ACC112 (cell line): ENCODE measurements at regions not wholly inside any gene's neighbourhood (a gene's known extent, or its start where the extent isn't known, plus 50 kb on each side); places are given as distances from the start of the nearest gene placed in this dataset.
"Not testable (repeated sequence)": the region's sequence is repeated elsewhere in the genome, so short reads cannot be mapped to it uniquely, and the experiment has no call there.

Source experiments
- H2AFZ ChIP-seq: fragments of 200-600 bp; sonication (generic); one replicate; pipeline ENCODE4 v1.6.0; 2017; ENCODE audit warnings: antibody characterized with exemption, low read length; ENCODE audit not compliant: unreplicated experiment
- H3K27ac ChIP-seq: fragments of 200-600 bp; sonication (generic); 2 replicates; pipeline ENCODE4 v1.5.1; 2014; ENCODE audit warnings: low read depth, mild to moderate bottlenecking, antibody characterized with exemption, low read length, moderate library complexity
- H3K27me3 ChIP-seq: fragments of 200-600 bp; sonication (generic); 2 replicates; pipeline ENCODE4 v1.6.1; 2014; ENCODE audit warnings: mild to moderate bottlenecking, antibody characterized with exemption, low read length, moderate library complexity, mixed read lengths; ENCODE audit not compliant: insufficient read depth
- H3K36me3 ChIP-seq: fragments of 200-600 bp; sonication (generic); 2 replicates; pipeline ENCODE4 v1.6.1; 2016; ENCODE audit warnings: mild to moderate bottlenecking, antibody characterized with exemption, low read length, moderate library complexity, mixed read lengths; ENCODE audit not compliant: insufficient read depth
- H3K4me1 ChIP-seq: fragments of 200-600 bp; sonication (generic); one replicate; pipeline ENCODE4 v1.6.1; 2016; ENCODE audit warnings: low read length, mixed read lengths; ENCODE audit not compliant: insufficient read depth, unreplicated experiment, control insufficient read depth
- H3K4me3 ChIP-seq: fragments of 200-600 bp; sonication (generic); 2 replicates; pipeline ENCODE4 v1.5.1; 2014; ENCODE audit warnings: mild to moderate bottlenecking, low read depth, low read length
- H3K79me2 ChIP-seq: fragments of 200-600 bp; sonication (generic); one replicate; pipeline ENCODE4 v1.6.0; 2016; ENCODE audit warnings: low read length; ENCODE audit not compliant: control insufficient read depth, unreplicated experiment, insufficient read depth

- H2AFZ ChIP-seq = no peak overlapping the region
- no peaks in the 10 kb centered on the region for H3K79me2 ChIP-seq
- H3K36me3 ChIP-seq = no peaks in the 10 kb centered on the region
- no peaks in the 10 kb centered on the region for H3K4me1 ChIP-seq
- H3K4me3 ChIP-seq = no peak overlapping the region
- H3K27me3 ChIP-seq = peaks cover 15% of the 10 kb centered on the region
- H3K27ac ChIP-seq = no peak overlapping the region
Observed at GRCh38 chr1:213415691-213416380, 364.8 kb downstream of the RPS6KC1 start.

- peaks cover 15% of the 10 kb centered on the region for H3K27me3 ChIP-seq
- no peaks in the 10 kb centered on the region for H3K79me2 ChIP-seq
- no peaks in the 10 kb centered on the region for H3K4me1 ChIP-seq
- no peak overlapping the region for H2AFZ ChIP-seq
- H3K4me3 ChIP-seq = no peak overlapping the region
- H3K27ac ChIP-seq = no peak overlapping the region
- no peaks in the 10 kb centered on the region for H3K36me3 ChIP-seq
Observed at GRCh38 chr1:213416461-213417224, 365.6 kb downstream of the RPS6KC1 start.

- Histone ChIP-seq H3K79me2 (no peaks in the 10 kb centered on the region), H3K4me1 (no peaks in the 10 kb centered on the region), H2AFZ (no peak overlapping the region), H3K36me3 (no peaks in the 10 kb centered on the region), H3K27ac (no peak overlapping the region), H3K4me3 (no peak overlapping the region), H3K27me3 (peaks cover 21% of the 10 kb centered on the region)
Observed at GRCh38 chr1:213417225-213417820, 366.3 kb downstream of the RPS6KC1 start.

- no peak overlapping the region for H3K4me3 ChIP-seq
- no peaks in the 10 kb centered on the region for H3K36me3 ChIP-seq
- peaks cover 22% of the 10 kb centered on the region for H3K27me3 ChIP-seq
- no peak overlapping the region for H3K27ac ChIP-seq
- H3K79me2 ChIP-seq = no peaks in the 10 kb centered on the region
- H3K4me1 ChIP-seq = no peaks in the 10 kb centered on the region
- no peak overlapping the region for H2AFZ ChIP-seq
Observed at GRCh38 chr1:213417846-213418245, 366.8 kb downstream of the RPS6KC1 start.

GRCh38 chr1:213418268-213419071 lies 367.4 kb downstream of the RPS6KC1 start:
- Histone ChIP-seq H3K36me3 (no peaks in the 10 kb centered on the region), H2AFZ (no peak overlapping the region), H3K4me1 (no peaks in the 10 kb centered on the region), H3K27ac (no peak overlapping the region), H3K4me3 (no peak overlapping the region), H3K27me3 (peaks cover 27% of the 10 kb centered on the region), H3K79me2 (no peaks in the 10 kb centered on the region)

- peaks cover 37% of the 10 kb centered on the region for H3K27me3 ChIP-seq
- H3K79me2 ChIP-seq = no peaks in the 10 kb centered on the region
- no peak overlapping the region for H3K4me3 ChIP-seq
- H3K36me3 ChIP-seq = no peaks in the 10 kb centered on the region
- no peak overlapping the region for H2AFZ ChIP-seq
- H3K27ac ChIP-seq = no peak overlapping the region
- no peaks in the 10 kb centered on the region for H3K4me1 ChIP-seq
Observed at GRCh38 chr1:213419401-213420030, 368.5 kb downstream of the RPS6KC1 start.

GRCh38 chr1:213421178-213421577 lies 370.1 kb downstream of the RPS6KC1 start:
- not testable (repeated sequence) for H3K79me2 ChIP-seq, H3K27ac ChIP-seq, H3K36me3 ChIP-seq, H3K4me3 ChIP-seq, H2AFZ ChIP-seq, H3K4me1 ChIP-seq
- H3K27me3 ChIP-seq = peaks cover 51% of the 10 kb centered on the region

- Histone ChIP-seq H3K27me3 (peaks cover 51% of the 10 kb centered on the region), H3K36me3 (no peaks in the 10 kb centered on the region), H2AFZ (no peak overlapping the region), H3K79me2 (no peaks in the 10 kb centered on the region), H3K27ac (no peak overlapping the region), H3K4me3 (no peak overlapping the region), H3K4me1 (no peaks in the 10 kb centered on the region)
Observed at GRCh38 chr1:213423041-213423440, 372.0 kb downstream of the RPS6KC1 start.

- Histone ChIP-seq H3K4me1 (no peaks in the 10 kb centered on the region), H3K79me2 (no peaks in the 10 kb centered on the region), H3K27me3 (peaks cover 45% of the 10 kb centered on the region), H3K4me3 (no peak overlapping the region), H3K27ac (no peak overlapping the region), H3K36me3 (no peaks in the 10 kb centered on the region), H2AFZ (no peak overlapping the region)
Observed at GRCh38 chr1:213423605-213424004, 372.6 kb downstream of the RPS6KC1 start.

GRCh38 chr1:213425376-213426030 lies 374.5 kb downstream of the RPS6KC1 start:
- Histone ChIP-seq H3K36me3 (no peaks in the 10 kb centered on the region), H3K4me1 (no peaks in the 10 kb centered on the region), H3K4me3 (no peak overlapping the region), H3K27ac (no peak overlapping the region), H3K27me3 (peaks cover 43% of the 10 kb centered on the region), H3K79me2 (no peaks in the 10 kb centered on the region), H2AFZ (no peak overlapping the region)
